GM23338 (cell line): ENCODE measurements at regions not wholly inside any gene's neighbourhood (a gene's known extent, or its start where the extent isn't known, plus 50 kb on each side); places are given as distances from the start of the nearest gene placed in this dataset.

ENCODE experiments used
- ATAC-seq: fragments of 200-7000 bp; cut with Tn5 transposase; 3 replicates; pipeline ENCODE4 v1.9.1; 2020
- DNase-seq: peaks from one replicate; pipeline ENCODE4 v3.0.0-alpha.2; 2015; ENCODE audit warnings: low spot score
- H2AFZ ChIP-seq: fragments of 200-600 bp; sonication (generic); 2 replicates; pipeline ENCODE4 v1.8.0; 2016; ENCODE audit warnings: antibody characterized with exemption, mild to moderate bottlenecking, moderate library complexity
- H3F3A ChIP-seq: fragments of 200-600 bp; sonication (generic); replicated peaks from 2 replicates; pipeline ENCODE4 v1.8.0; 2017; ENCODE audit warnings: antibody characterized with exemption, mixed run types, low read depth
- H3K27ac ChIP-seq: fragments of 200-600 bp; sonication (generic); 2 replicates; pipeline ENCODE4 v1.6.1; 2016; ENCODE audit warnings: low read depth
- H3K27me3 ChIP-seq: fragments of 200-600 bp; sonication (generic); 2 replicates; pipeline ENCODE4 v1.8.0; 2016; ENCODE audit warnings: mild to moderate bottlenecking, mixed run types, moderate library complexity; ENCODE audit not compliant: insufficient read depth
- H3K36me3 ChIP-seq: fragments of 200-600 bp; sonication (generic); 2 replicates; pipeline ENCODE4 v1.8.0; 2016; ENCODE audit warnings: mild to moderate bottlenecking; ENCODE audit not compliant: insufficient read depth
- H3K4me1 ChIP-seq: fragments of 200-600 bp; sonication (generic); 2 replicates; pipeline ENCODE4 v1.8.0; 2016; ENCODE audit warnings: mild to moderate bottlenecking, moderate library complexity; ENCODE audit not compliant: insufficient read depth
- H3K4me2 ChIP-seq: fragments of 200-600 bp; sonication (generic); 2 replicates; pipeline ENCODE4 v1.7.1; 2017; ENCODE audit warnings: mixed run types
- H3K4me3 ChIP-seq: fragments of 200-600 bp; sonication (generic); 2 replicates; pipeline ENCODE4 v1.6.1; 2016; ENCODE audit warnings: mixed run types
- H3K79me2 ChIP-seq: fragments of 200-600 bp; sonication (generic); replicated peaks from 2 replicates; pipeline ENCODE4 v1.8.0; 2017; ENCODE audit warnings: mild to moderate bottlenecking; ENCODE audit not compliant: insufficient read depth
- H3K9me2 ChIP-seq: fragments of 200-600 bp; sonication (generic); 2 replicates; pipeline ENCODE4 v1.8.0; 2017; ENCODE audit not compliant: insufficient read depth
- H4K20me1 ChIP-seq: fragments of 200-600 bp; sonication (generic); replicated peaks from 2 replicates; pipeline ENCODE4 v1.8.0; 2017; ENCODE audit warnings: mild to moderate bottlenecking; ENCODE audit not compliant: insufficient read depth
- H3K27ac Mint-ChIP-seq: 2 replicates; pipeline ENCODE4 v1.8.0; 2020; ENCODE audit warnings: inconsistent platforms, mild to moderate bottlenecking, moderate library complexity, mixed read lengths
- H3K27me3 Mint-ChIP-seq: 3 replicates; pipeline ENCODE4 v1.8.0; 2022; ENCODE audit warnings: low read depth, mild to moderate bottlenecking, moderate library complexity, mixed read lengths, inconsistent platforms; ENCODE audit not compliant: insufficient read depth, poor library complexity
- H3K36me3 Mint-ChIP-seq: 3 replicates; pipeline ENCODE4 v1.8.0; 2021; ENCODE audit warnings: low read depth, mild to moderate bottlenecking, inconsistent platforms, moderate library complexity, mixed read lengths
- H3K4me1 Mint-ChIP-seq: 3 replicates; pipeline ENCODE4 v1.8.0; 2020; ENCODE audit warnings: mild to moderate bottlenecking, inconsistent platforms, mixed read lengths
- H3K4me3 Mint-ChIP-seq: 3 replicates; pipeline ENCODE4 v1.8.0; 2021; ENCODE audit warnings: moderate library complexity, mild to moderate bottlenecking, inconsistent platforms, mixed read lengths
- H3K9me3 Mint-ChIP-seq: 3 replicates; pipeline ENCODE4 v1.8.0; 2020; ENCODE audit warnings: moderate library complexity, mild to moderate bottlenecking, inconsistent platforms, mixed read lengths
- POLR2AphosphoS5 ChIP-seq: IDR thresholded peaks from 2 replicates; pipeline ENCODE4 v1.6.1; 2016; ENCODE audit warnings: antibody characterized with exemption, low read depth
- REST ChIP-seq: IDR thresholded peaks from one replicate; pipeline ENCODE4 v1.6.1; 2018; ENCODE audit warnings: antibody characterized with exemption; ENCODE audit not compliant: unreplicated experiment
- ZNF331 ChIP-seq: fragments of 250-450 bp; sonication (Bioruptor Pico); IDR thresholded peaks from 2 replicates; pipeline ENCODE4 v1.5.0; 2020; ENCODE audit warnings: low read depth, mild to moderate bottlenecking, moderate library complexity
- TF ChIP-seq, protein P1 (sequence below): fragments of 250-450 bp; sonication (Bioruptor Pico); IDR thresholded peaks from 2 replicates; pipeline ENCODE4 v1.5.0; 2020; ENCODE audit warnings: mild to moderate bottlenecking, moderate library complexity
- TF ChIP-seq, protein P2 (sequence below): IDR thresholded peaks from 2 replicates; pipeline ENCODE4 v1.6.1; 2016; ENCODE audit warnings: antibody characterized with exemption

DNA sequence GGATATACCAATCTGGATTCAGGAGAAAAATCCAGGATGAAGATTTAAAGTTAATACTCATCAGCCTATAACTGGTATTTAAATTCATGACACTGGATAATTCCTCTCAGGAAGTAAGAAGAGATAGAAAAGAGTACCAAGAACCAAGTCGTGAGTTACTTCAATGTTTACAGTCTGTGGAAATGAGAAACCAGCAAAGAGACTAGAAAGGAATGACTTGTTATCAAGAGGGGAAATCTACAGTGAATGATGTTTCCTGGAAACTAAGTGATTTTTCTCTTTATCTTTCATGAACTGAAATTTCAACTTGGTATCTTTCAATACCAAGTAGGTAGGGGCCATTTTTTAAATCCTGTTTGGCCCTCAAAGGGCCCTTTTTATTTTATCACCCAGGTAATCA lies 217.9 kb upstream of the AFF2 start (continued):
- TF ChIP-seq, protein P1, sequence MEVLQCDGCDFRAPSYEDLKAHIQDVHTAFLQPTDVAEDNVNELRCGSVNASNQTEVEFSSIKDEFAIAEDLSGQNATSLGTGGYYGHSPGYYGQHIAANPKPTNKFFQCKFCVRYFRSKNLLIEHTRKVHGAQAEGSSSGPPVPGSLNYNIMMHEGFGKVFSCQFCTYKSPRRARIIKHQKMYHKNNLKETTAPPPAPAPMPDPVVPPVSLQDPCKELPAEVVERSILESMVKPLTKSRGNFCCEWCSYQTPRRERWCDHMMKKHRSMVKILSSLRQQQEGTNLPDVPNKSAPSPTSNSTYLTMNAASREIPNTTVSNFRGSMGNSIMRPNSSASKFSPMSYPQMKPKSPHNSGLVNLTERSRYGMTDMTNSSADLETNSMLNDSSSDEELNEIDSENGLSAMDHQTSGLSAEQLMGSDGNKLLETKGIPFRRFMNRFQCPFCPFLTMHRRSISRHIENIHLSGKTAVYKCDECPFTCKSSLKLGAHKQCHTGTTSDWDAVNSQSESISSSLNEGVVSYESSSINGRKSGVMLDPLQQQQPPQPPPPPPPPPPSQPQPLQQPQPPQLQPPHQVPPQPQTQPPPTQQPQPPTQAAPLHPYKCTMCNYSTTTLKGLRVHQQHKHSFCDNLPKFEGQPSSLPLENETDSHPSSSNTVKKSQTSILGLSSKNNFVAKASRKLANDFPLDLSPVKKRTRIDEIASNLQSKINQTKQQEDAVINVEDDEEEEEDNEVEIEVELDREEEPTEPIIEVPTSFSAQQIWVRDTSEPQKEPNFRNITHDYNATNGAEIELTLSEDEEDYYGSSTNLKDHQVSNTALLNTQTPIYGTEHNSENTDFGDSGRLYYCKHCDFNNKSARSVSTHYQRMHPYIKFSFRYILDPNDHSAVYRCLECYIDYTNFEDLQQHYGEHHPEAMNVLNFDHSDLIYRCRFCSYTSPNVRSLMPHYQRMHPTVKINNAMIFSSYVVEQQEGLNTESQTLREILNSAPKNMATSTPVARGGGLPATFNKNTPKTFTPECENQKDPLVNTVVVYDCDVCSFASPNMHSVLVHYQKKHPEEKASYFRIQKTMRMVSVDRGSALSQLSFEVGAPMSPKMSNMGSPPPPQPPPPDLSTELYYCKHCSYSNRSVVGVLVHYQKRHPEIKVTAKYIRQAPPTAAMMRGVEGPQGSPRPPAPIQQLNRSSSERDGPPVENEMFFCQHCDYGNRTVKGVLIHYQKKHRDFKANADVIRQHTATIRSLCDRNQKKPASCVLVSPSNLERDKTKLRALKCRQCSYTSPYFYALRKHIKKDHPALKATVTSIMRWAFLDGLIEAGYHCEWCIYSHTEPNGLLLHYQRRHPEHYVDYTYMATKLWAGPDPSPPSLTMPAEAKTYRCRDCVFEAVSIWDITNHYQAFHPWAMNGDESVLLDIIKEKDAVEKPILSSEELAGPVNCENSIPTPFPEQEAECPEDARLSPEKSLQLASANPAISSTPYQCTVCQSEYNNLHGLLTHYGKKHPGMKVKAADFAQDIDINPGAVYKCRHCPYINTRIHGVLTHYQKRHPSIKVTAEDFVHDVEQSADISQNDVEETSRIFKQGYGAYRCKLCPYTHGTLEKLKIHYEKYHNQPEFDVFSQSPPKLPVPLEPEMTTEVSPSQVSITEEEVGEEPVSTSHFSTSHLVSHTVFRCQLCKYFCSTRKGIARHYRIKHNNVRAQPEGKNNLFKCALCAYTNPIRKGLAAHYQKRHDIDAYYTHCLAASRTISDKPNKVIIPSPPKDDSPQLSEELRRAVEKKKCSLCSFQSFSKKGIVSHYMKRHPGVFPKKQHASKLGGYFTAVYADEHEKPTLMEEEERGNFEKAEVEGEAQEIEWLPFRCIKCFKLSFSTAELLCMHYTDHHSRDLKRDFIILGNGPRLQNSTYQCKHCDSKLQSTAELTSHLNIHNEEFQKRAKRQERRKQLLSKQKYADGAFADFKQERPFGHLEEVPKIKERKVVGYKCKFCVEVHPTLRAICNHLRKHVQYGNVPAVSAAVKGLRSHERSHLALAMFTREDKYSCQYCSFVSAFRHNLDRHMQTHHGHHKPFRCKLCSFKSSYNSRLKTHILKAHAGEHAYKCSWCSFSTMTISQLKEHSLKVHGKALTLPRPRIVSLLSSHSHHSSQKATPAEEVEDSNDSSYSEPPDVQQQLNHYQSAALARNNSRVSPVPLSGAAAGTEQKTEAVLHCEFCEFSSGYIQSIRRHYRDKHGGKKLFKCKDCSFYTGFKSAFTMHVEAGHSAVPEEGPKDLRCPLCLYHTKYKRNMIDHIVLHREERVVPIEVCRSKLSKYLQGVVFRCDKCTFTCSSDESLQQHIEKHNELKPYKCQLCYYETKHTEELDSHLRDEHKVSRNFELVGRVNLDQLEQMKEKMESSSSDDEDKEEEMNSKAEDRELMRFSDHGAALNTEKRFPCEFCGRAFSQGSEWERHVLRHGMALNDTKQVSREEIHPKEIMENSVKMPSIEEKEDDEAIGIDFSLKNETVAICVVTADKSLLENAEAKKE = no peak

- Histone ChIP-seq H3K27me3 (no peaks in the 10 kb centered on the region), H3K36me3 (no peaks in the 10 kb centered on the region), H3K9me2 (no peaks in the 10 kb centered on the region), H3K4me1 (peaks cover 19% of the 10 kb centered on the region), H3F3A (no peaks in the 10 kb centered on the region), H3K27ac (no peak overlapping the region), H4K20me1 (no peaks in the 10 kb centered on the region), H2AFZ (no peak overlapping the region), H3K4me3 (no peak overlapping the region), H3K79me2 (no peaks in the 10 kb centered on the region), H3K4me2 (no peak overlapping the region)
- no peaks in the 10 kb centered on the region for H3K36me3 Mint-ChIP-seq
- ATAC-seq = no peak
- H3K4me3 Mint-ChIP-seq = no peak overlapping the region
- no peak for DNase-seq
- H3K27me3 Mint-ChIP-seq = no peaks in the 10 kb centered on the region
- H3K9me3 Mint-ChIP-seq = no peaks in the 10 kb centered on the region
- peaks cover 24% of the 10 kb centered on the region for H3K4me1 Mint-ChIP-seq
- no peak overlapping the region for H3K27ac Mint-ChIP-seq
- TF ChIP-seq, protein P2, sequence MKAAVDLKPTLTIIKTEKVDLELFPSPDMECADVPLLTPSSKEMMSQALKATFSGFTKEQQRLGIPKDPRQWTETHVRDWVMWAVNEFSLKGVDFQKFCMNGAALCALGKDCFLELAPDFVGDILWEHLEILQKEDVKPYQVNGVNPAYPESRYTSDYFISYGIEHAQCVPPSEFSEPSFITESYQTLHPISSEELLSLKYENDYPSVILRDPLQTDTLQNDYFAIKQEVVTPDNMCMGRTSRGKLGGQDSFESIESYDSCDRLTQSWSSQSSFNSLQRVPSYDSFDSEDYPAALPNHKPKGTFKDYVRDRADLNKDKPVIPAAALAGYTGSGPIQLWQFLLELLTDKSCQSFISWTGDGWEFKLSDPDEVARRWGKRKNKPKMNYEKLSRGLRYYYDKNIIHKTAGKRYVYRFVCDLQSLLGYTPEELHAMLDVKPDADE = no peak
- TF ChIP-seq POLR2AphosphoS5 (no peak), ZNF331 (CRISPR knock-in tag) (no peak), REST (no peak)
- TF ChIP-seq, protein P1 = no peak
Measured at GRCh38 chrX:148284056-148284455, 216.4 kb upstream of the AFF2 start.
